Gastrocnemius medialis (tissue), 4 donors: ENCODE measurements at regions not wholly inside any gene's neighbourhood (a gene's known extent, or its start where the extent isn't known, plus 50 kb on each side); places are given as distances from the start of the nearest gene placed in this dataset.

Experiments used
- CTCF ChIP-seq, 5 experiments: fragments of 450-650 bp in 3 of 5; fragments of 200-600 bp in 2 of 5; sonication (generic) in 2 of 5; IDR thresholded peaks in 4 of 5; conservative IDR thresholded peaks in 1 of 5; 1 replicate in 4 of 5; 2 replicates in 1 of 5; pipeline ENCODE4 v1.5.1; 2016 to 2019; ENCODE audit warnings: antibody characterized with exemption in 5 of 5, mild to moderate bottlenecking in 3 of 5, moderate library complexity in 3 of 5
- POLR2A ChIP-seq, 2 donors: fragments of 450-650 bp; IDR thresholded peaks; one replicate each; pipeline ENCODE4 v1.6.1; 2017; ENCODE audit warnings: antibody characterized with exemption in 2 of 2, mild to moderate bottlenecking in 2 of 2, moderate library complexity in 2 of 2

DNA sequence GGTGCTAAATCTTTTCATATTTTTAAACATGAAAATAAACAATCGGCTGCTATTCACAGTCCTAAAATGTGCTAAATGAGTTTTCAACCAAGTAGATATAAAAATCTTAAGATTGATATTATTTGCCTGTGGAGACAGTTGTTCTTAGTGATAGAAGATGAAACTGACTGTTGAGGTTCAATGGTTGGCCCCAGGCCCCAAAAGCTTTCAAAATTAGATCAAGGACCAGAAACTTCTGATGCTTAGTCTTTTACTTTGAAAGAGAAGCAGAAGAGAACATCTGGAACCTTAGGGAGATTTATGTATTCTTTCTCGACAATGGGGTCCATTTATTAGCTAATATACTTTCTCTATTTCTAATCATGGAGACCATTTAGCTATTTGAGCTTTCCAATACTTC is 155.8 kb downstream of the REEP3 start:
- no peak for TF ChIP-seq CTCF (IDR thresholded peaks at IDR 0.05 in 4 of 5, conservative IDR thresholded peaks at IDR 0.05 in 1 of 5)
- TF ChIP-seq POLR2A (IDR thresholded peaks at IDR 0.05): no peak
